Spleen (tissue), 7 donors: ENCODE measurements at regions not wholly inside any gene's neighbourhood (a gene's known extent, or its start where the extent isn't known, plus 50 kb on each side); places are given as distances from the start of the nearest gene placed in this dataset.
"Not testable (repeated sequence)": the region's sequence is repeated elsewhere in the genome, so short reads cannot be mapped to it uniquely, and the experiment has no call there.

Experiments used
- POLR2A ChIP-seq, 3 donors: fragments of 450-650 bp; IDR thresholded peaks; one replicate each; pipeline ENCODE4 v1.5.1; 2017; ENCODE audit warnings: antibody characterized with exemption in 3 of 3, mild to moderate bottlenecking in 1 of 3
- POLR2AphosphoS5 ChIP-seq, 3 donors: sonication (generic); formaldehyde crosslinking; IDR thresholded peaks; one replicate each; pipeline ENCODE4 v1.5.1; 2017; ENCODE audit warnings: antibody characterized with exemption in 3 of 3
- TF ChIP-seq, protein P1 (sequence below), 11 experiments: fragments of 200-600 bp in 7 of 11; fragments of 450-650 bp in 4 of 11; sonication (generic) in 4 of 11; IDR thresholded peaks in 8 of 11; conservative IDR thresholded peaks in 3 of 11; 1 replicate in 7 of 11; 2 replicates in 4 of 11; pipeline versions ENCODE4 v1.4.0 to v1.8.0; 2016 to 2021; ENCODE audit warnings: antibody characterized with exemption in 11 of 11, inconsistent platforms in 4 of 11, mild to moderate bottlenecking in 1 of 11
- donor health status: DM: no; HTN: no; CAD: no; lungs with moderate emphysema.
- donor health status: DM: no; HTN: no; CAD: no.
- donor health status: DM: no; HTN: no; CAD: no.

DNA sequence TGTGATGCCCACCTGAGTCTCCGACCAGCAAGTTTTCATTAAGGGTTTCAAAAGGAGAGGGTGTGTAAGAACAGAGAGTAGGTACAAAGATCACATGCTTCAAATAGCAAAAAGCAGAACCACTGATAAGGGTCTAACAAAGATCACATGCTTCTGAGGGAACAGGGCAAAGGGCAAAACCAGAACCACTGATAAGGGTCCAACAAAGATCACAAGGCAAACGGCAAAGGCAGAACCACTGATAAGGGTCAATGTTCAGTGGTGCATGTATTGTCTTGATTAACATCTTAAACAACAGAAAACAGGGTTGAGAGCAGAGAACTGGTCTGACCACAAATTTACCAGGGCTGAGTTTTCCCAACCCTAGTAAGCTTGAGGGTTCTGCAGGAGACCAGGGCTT, 145.8 kb upstream of the NBPF11 start:
- TF ChIP-seq, protein P1, sequence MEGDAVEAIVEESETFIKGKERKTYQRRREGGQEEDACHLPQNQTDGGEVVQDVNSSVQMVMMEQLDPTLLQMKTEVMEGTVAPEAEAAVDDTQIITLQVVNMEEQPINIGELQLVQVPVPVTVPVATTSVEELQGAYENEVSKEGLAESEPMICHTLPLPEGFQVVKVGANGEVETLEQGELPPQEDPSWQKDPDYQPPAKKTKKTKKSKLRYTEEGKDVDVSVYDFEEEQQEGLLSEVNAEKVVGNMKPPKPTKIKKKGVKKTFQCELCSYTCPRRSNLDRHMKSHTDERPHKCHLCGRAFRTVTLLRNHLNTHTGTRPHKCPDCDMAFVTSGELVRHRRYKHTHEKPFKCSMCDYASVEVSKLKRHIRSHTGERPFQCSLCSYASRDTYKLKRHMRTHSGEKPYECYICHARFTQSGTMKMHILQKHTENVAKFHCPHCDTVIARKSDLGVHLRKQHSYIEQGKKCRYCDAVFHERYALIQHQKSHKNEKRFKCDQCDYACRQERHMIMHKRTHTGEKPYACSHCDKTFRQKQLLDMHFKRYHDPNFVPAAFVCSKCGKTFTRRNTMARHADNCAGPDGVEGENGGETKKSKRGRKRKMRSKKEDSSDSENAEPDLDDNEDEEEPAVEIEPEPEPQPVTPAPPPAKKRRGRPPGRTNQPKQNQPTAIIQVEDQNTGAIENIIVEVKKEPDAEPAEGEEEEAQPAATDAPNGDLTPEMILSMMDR (IDR thresholded peaks at IDR 0.05 in 8 of 11, conservative IDR thresholded peaks at IDR 0.05 in 3 of 11): not testable (repeated sequence)
- TF ChIP-seq POLR2AphosphoS5, POLR2A (IDR thresholded peaks at IDR 0.05): not testable (repeated sequence)
